WERI-Rb-1 (cell line): ENCODE measurements at regions not wholly inside any gene's neighbourhood (a gene's known extent, or its start where the extent isn't known, plus 50 kb on each side); places are given as distances from the start of the nearest gene placed in this dataset.

Source experiments
- DNase-seq: peaks from one replicate; pipeline ENCODE4 v3.0.0-alpha.2; 2020
- H3K27ac ChIP-seq: fragments of 250-450 bp; sonication (Bioruptor Pico); 2 replicates; pipeline ENCODE4 v1.5.1; 2020; ENCODE audit warnings: mild to moderate bottlenecking, moderate library complexity
- H3K27me3 ChIP-seq: fragments of 250-450 bp; sonication (Bioruptor Pico); 2 replicates; pipeline ENCODE4 v1.5.1; 2021; ENCODE audit warnings: mild to moderate bottlenecking, low read depth, moderate library complexity; ENCODE audit not compliant: insufficient read depth, severe bottlenecking
- H3K36me3 ChIP-seq: fragments of 250-450 bp; sonication (Bioruptor Pico); 2 replicates; pipeline ENCODE4 v1.5.1; 2020; ENCODE audit warnings: mild to moderate bottlenecking, moderate library complexity
- H3K4me3 ChIP-seq: 2 replicates; pipeline ENCODE4 v1.5.1; 2011; ENCODE audit warnings: low read depth, mild to moderate bottlenecking, control low read depth, low read length
- H3K9me3 ChIP-seq: fragments of 250-450 bp; sonication (Bioruptor Pico); 2 replicates; pipeline ENCODE4 v1.5.1; 2021; ENCODE audit warnings: mild to moderate bottlenecking, moderate library complexity; ENCODE audit not compliant: severe bottlenecking
- TF ChIP-seq, protein P1 (sequence below): IDR thresholded peaks from 2 replicates; pipeline ENCODE4 v1.5.1; 2011; ENCODE audit warnings: low read depth, mild to moderate bottlenecking, control low read depth, inconsistent platforms, low read length

DNA sequence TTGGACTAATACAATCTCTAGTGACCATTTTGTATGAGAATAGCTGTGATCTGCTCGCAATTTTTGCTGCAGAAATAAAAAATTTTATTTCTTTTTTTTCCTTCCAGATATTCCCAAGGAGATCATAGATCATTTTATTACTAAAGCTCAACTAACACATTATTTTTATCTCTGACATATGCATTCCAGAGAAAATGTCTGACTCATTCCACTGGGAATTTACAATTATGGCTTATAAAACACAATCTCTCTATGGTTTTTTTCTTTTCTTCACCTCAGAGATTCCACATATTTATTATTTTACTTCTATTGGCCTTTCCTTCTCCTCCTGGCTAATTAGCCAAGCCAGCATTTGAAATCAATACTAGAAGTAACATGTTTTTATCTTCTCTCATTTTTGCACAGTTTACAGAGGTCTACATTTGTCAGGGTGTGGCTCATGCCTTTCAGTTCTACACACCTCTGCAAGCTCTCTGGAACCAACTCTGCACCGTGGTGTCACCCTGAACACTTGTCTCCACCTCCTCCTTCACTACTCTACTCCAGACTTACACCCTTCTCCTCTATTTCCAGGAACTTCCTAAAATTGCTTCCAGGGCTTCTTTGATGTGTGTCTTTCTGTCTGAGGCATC is 59.8 kb upstream of the GPM6A start:
- Histone ChIP-seq H3K27me3 (no peaks in the 10 kb centered on the region), H3K4me3 (no peak overlapping the region), H3K36me3 (no peaks in the 10 kb centered on the region), H3K27ac (no peak overlapping the region), H3K9me3 (no peaks in the 10 kb centered on the region)
- TF ChIP-seq, protein P1, sequence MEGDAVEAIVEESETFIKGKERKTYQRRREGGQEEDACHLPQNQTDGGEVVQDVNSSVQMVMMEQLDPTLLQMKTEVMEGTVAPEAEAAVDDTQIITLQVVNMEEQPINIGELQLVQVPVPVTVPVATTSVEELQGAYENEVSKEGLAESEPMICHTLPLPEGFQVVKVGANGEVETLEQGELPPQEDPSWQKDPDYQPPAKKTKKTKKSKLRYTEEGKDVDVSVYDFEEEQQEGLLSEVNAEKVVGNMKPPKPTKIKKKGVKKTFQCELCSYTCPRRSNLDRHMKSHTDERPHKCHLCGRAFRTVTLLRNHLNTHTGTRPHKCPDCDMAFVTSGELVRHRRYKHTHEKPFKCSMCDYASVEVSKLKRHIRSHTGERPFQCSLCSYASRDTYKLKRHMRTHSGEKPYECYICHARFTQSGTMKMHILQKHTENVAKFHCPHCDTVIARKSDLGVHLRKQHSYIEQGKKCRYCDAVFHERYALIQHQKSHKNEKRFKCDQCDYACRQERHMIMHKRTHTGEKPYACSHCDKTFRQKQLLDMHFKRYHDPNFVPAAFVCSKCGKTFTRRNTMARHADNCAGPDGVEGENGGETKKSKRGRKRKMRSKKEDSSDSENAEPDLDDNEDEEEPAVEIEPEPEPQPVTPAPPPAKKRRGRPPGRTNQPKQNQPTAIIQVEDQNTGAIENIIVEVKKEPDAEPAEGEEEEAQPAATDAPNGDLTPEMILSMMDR: no peak
- no peak for DNase-seq

GRCh38 chr4:175873707-175874106 is 61.6 kb upstream of the GPM6A start:
- no peaks in the 10 kb centered on the region for H3K36me3 ChIP-seq
- no peaks in the 10 kb centered on the region for H3K9me3 ChIP-seq
- TF ChIP-seq, protein P1: no peak
- H3K4me3 ChIP-seq: no peak overlapping the region
- no peaks in the 10 kb centered on the region for H3K27me3 ChIP-seq
- no peak for DNase-seq
- no peak overlapping the region for H3K27ac ChIP-seq

- DNase-seq: no peak
- Histone ChIP-seq H3K4me3 (no peak overlapping the region), H3K27me3 (no peaks in the 10 kb centered on the region), H3K27ac (no peak overlapping the region), H3K9me3 (no peaks in the 10 kb centered on the region), H3K36me3 (no peaks in the 10 kb centered on the region)
- TF ChIP-seq, protein P1: no peak
Observed at GRCh38 chr4:175874306-175874705, 62.2 kb upstream of the GPM6A start.

- no peak for DNase-seq
- Histone ChIP-seq H3K9me3 (no peaks in the 10 kb centered on the region), H3K27me3 (no peaks in the 10 kb centered on the region), H3K36me3 (no peaks in the 10 kb centered on the region), H3K27ac (no peak overlapping the region), H3K4me3 (no peak overlapping the region)
- TF ChIP-seq, protein P1: no peak
Observed at GRCh38 chr4:175875993-175876771, 64.1 kb upstream of the GPM6A start.

DNA sequence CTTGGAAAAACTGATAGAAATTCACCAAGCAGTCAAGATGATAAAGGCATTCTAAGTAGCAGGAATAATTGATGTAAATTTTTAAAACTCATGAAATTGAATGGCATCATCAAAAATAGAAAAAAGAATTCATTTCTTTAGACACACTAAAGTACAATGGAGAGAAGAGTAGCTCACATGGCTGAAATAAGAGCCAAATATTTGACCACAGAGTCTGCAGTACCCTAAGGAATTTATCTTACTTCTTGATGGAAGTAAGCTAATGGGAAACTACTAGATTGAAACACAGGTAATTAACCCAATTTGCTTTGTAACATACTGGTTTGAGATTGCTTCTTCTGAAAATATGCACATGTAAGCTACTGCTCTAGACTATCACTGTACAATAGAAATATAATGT is 70.8 kb upstream of the GPM6A start:
- Histone ChIP-seq H3K36me3 (no peaks in the 10 kb centered on the region), H3K27me3 (no peaks in the 10 kb centered on the region), H3K4me3 (no peak overlapping the region), H3K9me3 (no peaks in the 10 kb centered on the region), H3K27ac (no peak overlapping the region)
- no peak for DNase-seq
- TF ChIP-seq, protein P1: no peak
